ENCODE measurements at regions not wholly inside any gene's neighbourhood (a gene's known extent, or its start where the extent isn't known, plus 50 kb on each side); places are given as distances from the start of the nearest gene placed in this dataset.

DNA sequence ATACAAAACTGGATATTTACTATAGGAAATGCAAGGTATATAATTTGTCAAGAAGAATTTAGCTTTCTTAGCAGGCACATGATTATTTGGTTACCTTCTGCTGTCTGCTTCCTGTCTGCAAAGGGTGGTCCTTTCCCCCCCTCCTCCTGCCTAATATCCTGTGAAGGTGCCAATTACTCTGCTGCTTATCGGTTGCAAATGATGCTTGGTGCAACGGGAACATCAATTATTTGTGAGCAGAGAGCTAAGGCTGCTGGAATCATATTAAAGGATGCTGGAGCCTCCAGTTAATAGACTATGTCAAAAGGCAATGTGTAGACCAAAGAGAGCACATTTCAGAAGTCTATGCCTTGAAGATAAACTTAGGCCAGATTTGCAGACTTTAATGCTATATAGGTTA lies 443.7 kb upstream of the ONECUT1 start:
- ChIA-PET POLR2A (no interaction called here), CTCF (no interaction called here), RAD21 (ENCODE audit: low non-redundant PET in 1 of 2, low total read pairs in 2 of 2, uncharacterized antibody in 2 of 2, unreplicated experiment in 2 of 2) (no interaction called here)
- Histone ChIP-seq H4K20me1 (ENCODE audit: insufficient read depth) (no peaks in the 10 kb centered on the region), H3K27ac (ENCODE audit: low read depth, low read length) (no peak overlapping the region), H3K4me1 (ENCODE audit: control insufficient read depth in 1 of 2, insufficient read depth in 2 of 2, low read length in 2 of 2) (no peaks in the 10 kb centered on the region), H3K9ac (ENCODE audit: low read length) (no peak overlapping the region), H2AFZ (ENCODE audit: low read depth, low read length, poor library complexity, severe bottlenecking) (no peak overlapping the region), H3K4me3 (replicated peaks in 1 of 2; ENCODE audit: low read depth in 1 of 2, low read length in 2 of 2) (no peak overlapping the region), H3K27me3 (ENCODE audit: insufficient read depth, low read length) (0 out of 2 replicates have a peak, but pooled peaks cover 5% of the 10 kb centered on the region), H3K9me2 (ENCODE audit: insufficient read depth) (no peaks in the 10 kb centered on the region), H3K79me2 (ENCODE audit: insufficient read depth, low read length) (no peaks in the 10 kb centered on the region), H3K4me2 (ENCODE audit: low read length) (no peak overlapping the region), H3K36me3 (ENCODE audit: control insufficient read depth in 1 of 2, insufficient read depth in 2 of 2, low read length in 2 of 2) (no peaks in the 10 kb centered on the region), H3K9me3 (ENCODE audit: control insufficient read depth in 1 of 2, insufficient read depth in 1 of 2, low read depth in 1 of 2, low read length in 2 of 2) (no peaks in the 10 kb centered on the region)
- no peak for ATAC-seq
- DNase-seq (ENCODE audit: low read depth, low spot score): no peak
- TF ChIP-seq EZH2 (IDR thresholded peaks at IDR 0.05): no peak
- no peak for TF ChIP-seq CEBPB (IDR thresholded peaks at IDR 0.05; ENCODE audit: low read depth)
- TF ChIP-seq SRF (IDR thresholded peaks at IDR 0.05; ENCODE audit: low read depth): no peak
- no peak for TF ChIP-seq FOSL1 (IDR thresholded peaks at IDR 0.05; ENCODE audit: low read depth)
- TF ChIP-seq JUND (IDR thresholded peaks at IDR 0.05): no peak
- TF ChIP-seq EGR1 (IDR thresholded peaks at IDR 0.05; ENCODE audit: low read depth): no peak
- TF ChIP-seq, protein P1, sequence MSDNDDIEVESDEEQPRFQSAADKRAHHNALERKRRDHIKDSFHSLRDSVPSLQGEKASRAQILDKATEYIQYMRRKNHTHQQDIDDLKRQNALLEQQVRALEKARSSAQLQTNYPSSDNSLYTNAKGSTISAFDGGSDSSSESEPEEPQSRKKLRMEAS (IDR thresholded peaks at IDR 0.05): no peak
- no peak for TF ChIP-seq EZH2phosphoT487 (IDR thresholded peaks at IDR 0.05; ENCODE audit: borderline replicate concordance)
- TF ChIP-seq SP1 (IDR thresholded peaks at IDR 0.05; ENCODE audit: low read depth): no peak
- no peak for TF ChIP-seq YY1 (IDR thresholded peaks at IDR 0.05; ENCODE audit: extremely low read depth, insufficient replicate concordance, low read depth, low read length)
- TF ChIP-seq SIN3A (IDR thresholded peaks at IDR 0.05; ENCODE audit: low read depth): no peak
- intact Hi-C loops (cut with micrococcal nuclease): no loop called here
- no TSS peak for BruUV-seq (replicated peaks)

DNA sequence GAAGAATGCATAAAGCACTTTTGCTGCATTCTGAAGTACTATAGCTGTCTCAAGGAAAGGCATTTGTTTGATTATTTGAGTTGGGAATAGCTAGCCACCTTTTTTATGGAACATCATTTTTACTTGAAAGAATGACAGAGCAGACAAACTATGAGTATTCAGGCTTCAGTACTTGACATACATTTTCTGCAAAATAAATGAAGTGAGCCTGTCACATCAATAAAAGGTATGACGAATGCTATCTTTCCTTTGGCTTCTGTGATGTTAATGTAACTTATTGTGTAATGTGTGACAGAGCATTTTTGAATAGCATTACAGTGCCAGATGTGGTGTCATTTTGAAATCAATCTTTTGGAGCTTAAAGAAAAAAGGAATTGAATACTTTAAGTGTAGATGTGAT lies 440.3 kb upstream of the ONECUT1 start:
- H2AFZ ChIP-seq (ENCODE audit: low read depth, low read length, poor library complexity, severe bottlenecking): no peak overlapping the region
- 0 out of 2 replicates have a peak, but pooled peaks cover 5% of the 10 kb centered on the region for H3K27me3 ChIP-seq (ENCODE audit: insufficient read depth, low read length)
- H3K4me2 ChIP-seq (ENCODE audit: low read length): no peak overlapping the region
- H3K9ac ChIP-seq (ENCODE audit: low read length): no peak overlapping the region
- ChIA-PET CTCF (no interaction called here), POLR2A (no interaction called here), RAD21 (ENCODE audit: low non-redundant PET in 1 of 2, low total read pairs in 2 of 2, uncharacterized antibody in 2 of 2, unreplicated experiment in 2 of 2) (no interaction called here)
- no TSS peak for BruUV-seq (replicated peaks)
- ATAC-seq (no peak), DNase-seq (ENCODE audit: low read depth, low spot score) (no peak)
- no peaks in the 10 kb centered on the region for H3K36me3 ChIP-seq (ENCODE audit: control insufficient read depth in 1 of 2, insufficient read depth in 2 of 2, low read length in 2 of 2)
- no peak overlapping the region for H3K27ac ChIP-seq (ENCODE audit: low read depth, low read length)
- H3K9me3 ChIP-seq (ENCODE audit: control insufficient read depth in 1 of 2, insufficient read depth in 1 of 2, low read depth in 1 of 2, low read length in 2 of 2): no peaks in the 10 kb centered on the region
- H3K9me2 ChIP-seq (ENCODE audit: insufficient read depth): no peaks in the 10 kb centered on the region
- H4K20me1 ChIP-seq (ENCODE audit: insufficient read depth): no peaks in the 10 kb centered on the region
- no peaks in the 10 kb centered on the region for H3K79me2 ChIP-seq (ENCODE audit: insufficient read depth, low read length)
- intact Hi-C loops (cut with micrococcal nuclease): no loop called here
- no peaks in the 10 kb centered on the region for H3K4me1 ChIP-seq (ENCODE audit: control insufficient read depth in 1 of 2, insufficient read depth in 2 of 2, low read length in 2 of 2)
- no peak overlapping the region for H3K4me3 ChIP-seq (replicated peaks in 1 of 2; ENCODE audit: low read depth in 1 of 2, low read length in 2 of 2)
- TF ChIP-seq, protein P1 (IDR thresholded peaks at IDR 0.05): no peak
- TF ChIP-seq ZNF274 (IDR thresholded peaks at IDR 0.05; ENCODE audit: low read depth, low read length) (no peak), POLR2A (IDR thresholded peaks at IDR 0.05; ENCODE audit: borderline replicate concordance, extremely low read depth, insufficient read depth, insufficient read length) (no peak), CBX3 (IDR thresholded peaks at IDR 0.05; ENCODE audit: low read depth) (no peak), CEBPB (IDR thresholded peaks at IDR 0.05; ENCODE audit: low read depth) (no peak), SP1 (IDR thresholded peaks at IDR 0.05; ENCODE audit: low read depth) (no peak), RAD21 (IDR thresholded peaks at IDR 0.05; ENCODE audit: low read depth) (no peak), POLR2AphosphoS5 (IDR thresholded peaks at IDR 0.05; ENCODE audit: low read depth, low read length) (no peak), EZH2 (IDR thresholded peaks at IDR 0.05) (no peak), SIN3A (IDR thresholded peaks at IDR 0.05; ENCODE audit: low read depth) (no peak)
- TF ChIP-seq, protein P2, sequence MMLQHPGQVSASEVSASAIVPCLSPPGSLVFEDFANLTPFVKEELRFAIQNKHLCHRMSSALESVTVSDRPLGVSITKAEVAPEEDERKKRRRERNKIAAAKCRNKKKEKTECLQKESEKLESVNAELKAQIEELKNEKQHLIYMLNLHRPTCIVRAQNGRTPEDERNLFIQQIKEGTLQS (IDR thresholded peaks at IDR 0.05): no peak
- TF ChIP-seq, protein P3, sequence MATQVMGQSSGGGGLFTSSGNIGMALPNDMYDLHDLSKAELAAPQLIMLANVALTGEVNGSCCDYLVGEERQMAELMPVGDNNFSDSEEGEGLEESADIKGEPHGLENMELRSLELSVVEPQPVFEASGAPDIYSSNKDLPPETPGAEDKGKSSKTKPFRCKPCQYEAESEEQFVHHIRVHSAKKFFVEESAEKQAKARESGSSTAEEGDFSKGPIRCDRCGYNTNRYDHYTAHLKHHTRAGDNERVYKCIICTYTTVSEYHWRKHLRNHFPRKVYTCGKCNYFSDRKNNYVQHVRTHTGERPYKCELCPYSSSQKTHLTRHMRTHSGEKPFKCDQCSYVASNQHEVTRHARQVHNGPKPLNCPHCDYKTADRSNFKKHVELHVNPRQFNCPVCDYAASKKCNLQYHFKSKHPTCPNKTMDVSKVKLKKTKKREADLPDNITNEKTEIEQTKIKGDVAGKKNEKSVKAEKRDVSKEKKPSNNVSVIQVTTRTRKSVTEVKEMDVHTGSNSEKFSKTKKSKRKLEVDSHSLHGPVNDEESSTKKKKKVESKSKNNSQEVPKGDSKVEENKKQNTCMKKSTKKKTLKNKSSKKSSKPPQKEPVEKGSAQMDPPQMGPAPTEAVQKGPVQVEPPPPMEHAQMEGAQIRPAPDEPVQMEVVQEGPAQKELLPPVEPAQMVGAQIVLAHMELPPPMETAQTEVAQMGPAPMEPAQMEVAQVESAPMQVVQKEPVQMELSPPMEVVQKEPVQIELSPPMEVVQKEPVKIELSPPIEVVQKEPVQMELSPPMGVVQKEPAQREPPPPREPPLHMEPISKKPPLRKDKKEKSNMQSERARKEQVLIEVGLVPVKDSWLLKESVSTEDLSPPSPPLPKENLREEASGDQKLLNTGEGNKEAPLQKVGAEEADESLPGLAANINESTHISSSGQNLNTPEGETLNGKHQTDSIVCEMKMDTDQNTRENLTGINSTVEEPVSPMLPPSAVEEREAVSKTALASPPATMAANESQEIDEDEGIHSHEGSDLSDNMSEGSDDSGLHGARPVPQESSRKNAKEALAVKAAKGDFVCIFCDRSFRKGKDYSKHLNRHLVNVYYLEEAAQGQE (IDR thresholded peaks at IDR 0.05; ENCODE audit: low read depth): no peak
